CD14-positive monocyte (primary cell): ENCODE measurements at regions not wholly inside any gene's neighbourhood (a gene's known extent, or its start where the extent isn't known, plus 50 kb on each side); places are given as distances from the start of the nearest gene placed in this dataset.

Experiments
- DNase-seq, 3 donors: peaks; one replicate each; pipeline ENCODE4 v3.0.0-alpha.2; 2011 to 2022
- H2AFZ ChIP-seq: 2 replicates; pipeline ENCODE4 v1.6.0; 2012; ENCODE audit warnings: mild to moderate bottlenecking, low read depth, low read length, inconsistent platforms; ENCODE audit not compliant: insufficient read depth, poor library complexity, severe bottlenecking
- H3K27ac ChIP-seq, 2 donors: 1 replicate in 1 of 2; 2 replicates in 1 of 2; pipeline ENCODE4 v1.5.1; 2012 to 2013; ENCODE audit warnings: low read length in 2 of 2, control low read depth in 1 of 2, inconsistent platforms in 1 of 2, low read depth in 1 of 2, mild to moderate bottlenecking in 1 of 2
- H3K27me3 ChIP-seq, 2 donors: one replicate each; pipeline versions ENCODE4 v1.6.0 to v1.6.1; 2011 to 2013; ENCODE audit warnings: low read length in 2 of 2; ENCODE audit not compliant: control insufficient read depth in 2 of 2, insufficient read depth in 2 of 2
- H3K36me3 ChIP-seq, 2 donors: replicated peaks in 1 of 2; 1 replicate in 1 of 2; 2 replicates in 1 of 2; pipeline versions ENCODE4 v1.5.1 to v1.6.1; 2012 to 2013; ENCODE audit warnings: low read length in 2 of 2, control low read depth in 1 of 2, inconsistent platforms in 1 of 2, mild to moderate bottlenecking in 1 of 2; ENCODE audit not compliant: insufficient read depth in 2 of 2, control insufficient read depth in 1 of 2
- H3K4me1 ChIP-seq, 2 donors: 1 replicate in 1 of 2; 2 replicates in 1 of 2; pipeline versions ENCODE4 v1.5.1 to v1.6.1; 2012 to 2013; ENCODE audit warnings: low read length in 2 of 2, control low read depth in 1 of 2, inconsistent platforms in 1 of 2, mild to moderate bottlenecking in 1 of 2, moderate library complexity in 1 of 2; ENCODE audit not compliant: insufficient read depth in 2 of 2, control insufficient read depth in 1 of 2
- H3K4me2 ChIP-seq: replicated peaks from 2 replicates; pipeline ENCODE3; 2012; ENCODE audit warnings: low read length, moderate library complexity, mild to moderate bottlenecking; ENCODE audit not compliant: poor library complexity, severe bottlenecking; ENCODE audit errors: extremely low read depth
- H3K4me3 ChIP-seq, 3 experiments: fragments of 200-600 bp in 1 of 3; sonication (generic) in 1 of 3; replicated peaks in 1 of 3; 1 replicate in 2 of 3; 2 replicates in 1 of 3; pipeline ENCODE4 v1.5.1; 2011 to 2013; ENCODE audit warnings: low read length in 3 of 3, mild to moderate bottlenecking in 3 of 3, control low read depth in 2 of 3, low read depth in 2 of 3, inconsistent platforms in 1 of 3, moderate library complexity in 1 of 3
- H3K79me2 ChIP-seq: 2 replicates; pipeline ENCODE4 v1.6.0; 2012; ENCODE audit warnings: mild to moderate bottlenecking, control low read depth, inconsistent platforms, low read length, moderate library complexity; ENCODE audit not compliant: insufficient read depth
- H3K9ac ChIP-seq: 2 replicates; pipeline ENCODE4 v1.6.0; 2017; ENCODE audit warnings: low read length, mild to moderate bottlenecking; ENCODE audit not compliant: insufficient read depth, poor library complexity, severe bottlenecking
- H3K9me3 ChIP-seq, 2 donors: replicated peaks in 1 of 2; 1 replicate in 1 of 2; 2 replicates in 1 of 2; pipeline versions ENCODE4 v1.5.1 to v1.6.1; 2012 to 2013; ENCODE audit warnings: low read length in 2 of 2, control low read depth in 1 of 2; ENCODE audit not compliant: control insufficient read depth in 1 of 2, insufficient read depth in 1 of 2
- H4K20me1 ChIP-seq: 2 replicates; pipeline ENCODE4 v1.6.0; 2012; ENCODE audit warnings: mild to moderate bottlenecking, low read length, control low read depth, moderate library complexity; ENCODE audit not compliant: insufficient read depth
- H3K27ac Mint-ChIP-seq, 7 donors: one replicate each; pipeline ENCODE4 v1.8.0; 2020; ENCODE audit warnings: mild to moderate bottlenecking in 7 of 7, mixed read lengths in 7 of 7, moderate library complexity in 6 of 7, inconsistent platforms in 2 of 7
- H3K27me3 Mint-ChIP-seq, 3 donors: one replicate each; pipeline ENCODE4 v1.8.0; 2021 to 2022; ENCODE audit warnings: low read depth in 3 of 3, mild to moderate bottlenecking in 3 of 3, mixed read lengths in 3 of 3, moderate library complexity in 3 of 3, inconsistent platforms in 1 of 3
- H3K36me3 Mint-ChIP-seq, 2 donors: one replicate each; pipeline ENCODE4 v1.8.0; 2020; ENCODE audit warnings: mixed read lengths in 2 of 2, inconsistent platforms in 1 of 2, mild to moderate bottlenecking in 1 of 2
- H3K4me1 Mint-ChIP-seq: one replicate; pipeline ENCODE4 v1.8.0; 2020; ENCODE audit warnings: mild to moderate bottlenecking, mixed read lengths
- H3K4me3 Mint-ChIP-seq, 2 donors: one replicate each; pipeline ENCODE4 v1.8.0; 2020; ENCODE audit warnings: mild to moderate bottlenecking in 2 of 2, mixed read lengths in 2 of 2, moderate library complexity in 1 of 2
- H3K9me3 Mint-ChIP-seq, 7 donors: one replicate each; pipeline ENCODE4 v1.8.0; 2020 to 2022; ENCODE audit warnings: mixed read lengths in 7 of 7, mild to moderate bottlenecking in 6 of 7, moderate library complexity in 6 of 7, inconsistent platforms in 2 of 7
- WGBS: methylation state at CpG from one replicate; pipeline ENCODE4 v1.1.5; 2013; ENCODE audit warnings: missing lambda C conversion rate; ENCODE audit not compliant: insufficient coverage; 5-methylcytosine and 5-hydroxymethylcytosine counted together
- intact Hi-C, 2 donors: fragments of 100-400 bp; cut with micrococcal nuclease; formaldehyde crosslinking; loops; one replicate each; pipeline versions ENCODE4 v1.15.0 to v1.15.1; 2023
- TF ChIP-seq, protein P1 (sequence below): fragments of 200-600 bp; IDR thresholded peaks from one replicate; pipeline ENCODE4 v1.8.0; 2022; ENCODE audit warnings: antibody characterized with exemption, mild to moderate bottlenecking

DNA sequence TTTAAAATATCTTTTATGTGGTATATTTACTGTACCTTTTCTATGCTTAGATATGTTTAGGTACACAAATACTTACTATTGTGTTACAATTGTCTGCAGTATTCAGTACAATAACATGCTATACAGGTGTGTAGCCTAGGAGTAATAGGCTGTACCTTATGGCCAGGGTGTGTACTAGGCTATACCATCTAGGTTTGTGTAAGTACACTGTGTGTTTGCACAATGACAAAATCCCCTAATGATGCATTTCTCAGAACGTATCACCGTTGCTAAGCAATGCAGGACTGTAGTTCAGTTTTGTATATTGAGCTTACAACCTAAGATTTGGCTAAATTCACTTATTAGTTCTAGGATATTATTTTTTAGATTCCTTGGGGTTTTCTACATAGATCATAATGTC is 332.3 kb upstream of the HS6ST1 start:
- Histone ChIP-seq H2AFZ (no peak overlapping the region), H3K27me3 (no peaks in the 10 kb centered on the region), H4K20me1 (no peaks in the 10 kb centered on the region), H3K4me2 (no peak overlapping the region), H3K4me3 (no peak overlapping the region), H3K79me2 (no peaks in the 10 kb centered on the region), H3K27ac (no peak overlapping the region), H3K9me3 (no peaks in the 10 kb centered on the region), H3K4me1 (peaks cover 23 to 32% of the 10 kb centered on the region in 2 donors), H3K36me3 (no peaks in the 10 kb centered on the region), H3K9ac (no peak overlapping the region)
- no peak for DNase-seq
- Mint-ChIP-seq H3K4me3 (no peak overlapping the region), H3K9me3 (peaks cover 0 to 11% (median 0%) of the 10 kb centered on the region in 7 donors), H3K36me3 (no peaks in the 10 kb centered on the region), H3K27me3 (peaks cover 0 to 4% (median 0%) of the 10 kb centered on the region in 3 donors), H3K27ac (no peak overlapping the region), H3K4me1 (peaks cover 30% of the 10 kb centered on the region)
- TF ChIP-seq, protein P1, sequence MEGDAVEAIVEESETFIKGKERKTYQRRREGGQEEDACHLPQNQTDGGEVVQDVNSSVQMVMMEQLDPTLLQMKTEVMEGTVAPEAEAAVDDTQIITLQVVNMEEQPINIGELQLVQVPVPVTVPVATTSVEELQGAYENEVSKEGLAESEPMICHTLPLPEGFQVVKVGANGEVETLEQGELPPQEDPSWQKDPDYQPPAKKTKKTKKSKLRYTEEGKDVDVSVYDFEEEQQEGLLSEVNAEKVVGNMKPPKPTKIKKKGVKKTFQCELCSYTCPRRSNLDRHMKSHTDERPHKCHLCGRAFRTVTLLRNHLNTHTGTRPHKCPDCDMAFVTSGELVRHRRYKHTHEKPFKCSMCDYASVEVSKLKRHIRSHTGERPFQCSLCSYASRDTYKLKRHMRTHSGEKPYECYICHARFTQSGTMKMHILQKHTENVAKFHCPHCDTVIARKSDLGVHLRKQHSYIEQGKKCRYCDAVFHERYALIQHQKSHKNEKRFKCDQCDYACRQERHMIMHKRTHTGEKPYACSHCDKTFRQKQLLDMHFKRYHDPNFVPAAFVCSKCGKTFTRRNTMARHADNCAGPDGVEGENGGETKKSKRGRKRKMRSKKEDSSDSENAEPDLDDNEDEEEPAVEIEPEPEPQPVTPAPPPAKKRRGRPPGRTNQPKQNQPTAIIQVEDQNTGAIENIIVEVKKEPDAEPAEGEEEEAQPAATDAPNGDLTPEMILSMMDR, result no peak
- WGBS, result no CpG with 5 or more reads among the region's 2 CpGs
- intact Hi-C loops, result loop anchor here in 1 of 2 donors (10.0 kb wide), 1 partner anchor 336 kb away; the partner anchor contains the start of gene HS6ST1

DNA sequence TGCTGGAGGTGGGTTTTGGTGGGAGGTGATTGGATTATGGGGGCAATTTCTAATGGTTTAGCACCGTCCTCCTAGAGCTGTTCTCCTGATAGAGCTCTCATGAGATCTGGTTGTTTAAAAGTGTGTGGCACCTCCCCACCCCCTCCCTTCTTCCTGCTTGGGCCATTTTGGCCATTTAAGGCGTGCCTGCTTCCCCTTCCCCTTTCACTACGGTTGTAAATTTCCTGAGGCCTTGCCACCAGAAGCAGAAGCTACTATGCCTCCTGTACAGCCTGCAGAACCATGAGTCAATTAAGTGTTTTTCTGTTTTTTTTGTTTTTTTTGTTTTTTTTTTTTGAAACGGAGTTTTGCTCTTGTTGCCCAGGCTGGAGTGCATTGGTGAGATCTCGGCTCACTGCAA is 335.7 kb upstream of the HS6ST1 start:
- peaks cover 0 to 5% of the 10 kb centered on the region in 2 donors for H3K9me3 ChIP-seq
- Mint-ChIP-seq H3K27me3 (peaks cover 0 to 2% (median 0%) of the 10 kb centered on the region in 3 donors), H3K27ac (peak overlapping the region; percentile 88 to 95 (median 92)), H3K36me3 (peaks cover 0 to 3% of the 10 kb centered on the region in 2 donors), H3K4me3 (peak overlapping the region; percentile 40 to 57), H3K4me1 (peaks cover 45% of the 10 kb centered on the region), H3K9me3 (peaks cover 0 to 11% (median 5%) of the 10 kb centered on the region in 7 donors)
- peak overlapping the region; percentile 61 for H3K4me2 ChIP-seq
- TF ChIP-seq, protein P1, result no peak
- 0% methylated on average over 3 of the region's 5 CpGs for WGBS
- DNase-seq, result peak; percentile 87 to 90 (median 89)
- no peak overlapping the region for H3K9ac ChIP-seq
- intact Hi-C loops, result loop anchor here in 1 of 2 donors (10.0 kb wide), 1 partner anchor 340 kb away; the partner anchor contains the start of gene HS6ST1
- H3K27me3 ChIP-seq, result no peaks in the 10 kb centered on the region
- H3K79me2 ChIP-seq, result no peaks in the 10 kb centered on the region
- H3K4me3 ChIP-seq, result peak overlapping the region in 1 of 3 experiments; percentile 47
- no peaks in the 10 kb centered on the region for H3K36me3 ChIP-seq
- peak overlapping the region; percentile 70 for H2AFZ ChIP-seq
- H3K4me1 ChIP-seq, result peaks cover 23 to 36% of the 10 kb centered on the region in 2 donors
- no peaks in the 10 kb centered on the region for H4K20me1 ChIP-seq
- peak overlapping the region; percentile 60 to 83 for H3K27ac ChIP-seq
